Smooth muscle cell of the brain vasculature (primary cell): ENCODE measurements at regions not wholly inside any gene's neighbourhood (a gene's known extent, or its start where the extent isn't known, plus 50 kb on each side); places are given as distances from the start of the nearest gene placed in this dataset.
"Not testable (repeated sequence)": the region's sequence is repeated elsewhere in the genome, so short reads cannot be mapped to it uniquely, and the experiment has no call there.

ENCODE experiments used
- DNase-seq: peaks from one replicate; pipeline ENCODE4 v3.0.0-alpha.2; 2012; ENCODE audit warnings: low read depth, low spot score

DNA sequence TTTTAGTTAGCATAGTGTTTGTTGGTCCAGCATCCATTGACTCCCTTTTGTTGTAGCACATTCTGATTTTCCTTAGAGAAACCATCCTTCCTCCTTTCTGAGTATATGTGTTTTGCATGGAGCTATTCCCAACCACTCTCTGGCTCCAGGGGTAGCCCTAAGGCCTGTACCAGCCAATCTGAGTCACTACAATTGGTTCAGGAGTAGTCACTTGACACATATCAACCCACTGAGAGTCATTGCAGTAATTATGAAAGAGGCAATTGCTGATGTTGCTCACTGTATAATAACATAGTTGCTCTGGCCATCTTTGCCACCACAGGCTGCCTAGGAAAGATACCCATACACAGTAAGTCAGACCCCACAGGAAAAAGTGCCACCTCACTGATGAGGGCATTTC, 71.2 kb upstream of the GRID2 start:
- no peak for DNase-seq

DNA sequence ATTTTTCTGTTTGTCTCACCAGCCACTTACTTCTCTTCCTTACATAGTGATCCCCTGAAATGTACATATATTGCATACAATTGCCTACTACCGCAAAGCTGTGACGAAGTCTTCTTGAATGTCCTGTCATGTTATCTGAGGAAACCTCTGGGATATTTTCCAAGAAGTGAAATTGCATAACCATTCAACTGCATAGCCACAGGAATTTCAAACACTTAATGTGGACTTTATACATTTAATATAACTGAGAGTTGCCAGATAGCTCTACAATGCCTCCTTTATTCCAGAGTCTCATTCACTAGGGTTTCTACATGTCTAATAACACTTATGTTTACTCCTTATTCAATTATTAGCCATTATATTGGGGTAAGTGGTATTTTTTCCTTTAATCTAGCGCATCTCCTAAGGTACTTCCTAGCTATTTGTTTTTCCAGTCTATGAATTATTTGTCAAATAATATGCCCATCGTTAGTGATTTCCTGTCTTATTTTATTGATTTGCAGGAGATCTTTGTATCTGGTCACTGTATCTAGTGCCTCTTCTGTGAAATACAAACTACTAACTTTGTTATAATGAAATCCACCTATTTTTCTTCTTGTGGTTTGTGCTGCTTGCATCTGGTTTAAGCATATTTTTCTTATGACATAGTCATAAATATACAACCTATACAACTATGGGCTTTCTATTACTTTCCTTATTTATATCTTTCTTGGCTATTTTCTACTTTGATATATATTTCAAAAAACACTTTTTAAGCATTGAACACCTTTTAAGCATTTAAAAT, 69.2 kb upstream of the GRID2 start:
- DNase-seq, result peak; percentile 63

DNA sequence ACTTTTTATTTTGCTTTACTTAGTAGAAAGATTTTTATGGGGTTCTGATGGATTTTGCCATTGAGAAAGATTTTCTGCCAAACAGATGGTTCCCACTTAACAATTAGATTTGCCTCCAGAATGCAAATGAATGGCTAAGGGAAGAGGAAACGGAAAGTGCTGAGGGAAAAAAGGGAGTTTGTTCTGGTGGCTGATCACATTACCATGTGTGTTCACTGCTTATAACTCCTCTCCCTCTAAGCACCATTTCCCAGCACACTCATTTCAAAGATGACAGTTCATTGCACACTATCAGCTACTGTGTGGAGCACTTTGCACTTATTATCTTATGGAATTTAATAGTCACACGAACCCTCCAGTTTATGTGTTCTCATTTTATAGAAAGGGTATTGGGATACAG, 68.0 kb upstream of the GRID2 start:
- no peak for DNase-seq

DNA sequence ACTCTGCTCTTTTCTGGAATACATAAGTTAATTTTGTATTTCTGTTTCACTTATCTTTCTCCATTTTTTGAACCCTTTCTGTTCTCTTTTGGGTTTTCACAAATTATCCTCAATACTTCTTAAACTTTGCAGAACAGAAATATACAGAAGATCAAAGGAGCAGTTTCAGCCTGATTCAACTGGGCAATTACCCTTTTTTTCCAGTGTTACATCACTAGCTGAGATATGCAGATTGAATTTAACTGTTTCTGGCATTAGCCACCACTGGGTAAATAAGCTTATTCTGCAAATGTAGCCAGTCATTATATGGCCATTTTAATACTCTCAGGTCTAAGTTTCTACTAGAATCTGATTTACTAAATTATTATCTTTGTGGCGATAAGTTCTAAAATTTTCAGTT, 66.9 kb upstream of the GRID2 start:
- DNase-seq, result no peak

DNA sequence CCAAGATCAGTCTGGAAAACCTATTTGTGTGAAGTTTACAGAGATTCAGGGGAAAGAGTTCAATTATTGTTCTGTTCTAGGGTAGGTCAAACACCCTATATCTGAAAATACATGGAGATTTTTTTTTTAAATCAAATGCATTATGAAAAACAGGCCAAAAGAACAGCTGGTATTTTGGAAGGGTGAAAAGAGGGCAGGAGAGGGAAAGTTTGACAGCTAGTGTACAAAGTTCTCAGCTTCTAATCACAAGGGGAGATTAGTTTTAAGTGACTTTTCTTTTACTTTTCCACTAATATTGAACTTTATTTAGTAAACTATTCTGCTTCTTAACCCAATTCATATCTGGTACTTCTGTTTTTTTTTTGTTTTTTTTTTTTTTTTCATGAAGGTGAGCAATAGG, 66.2 kb upstream of the GRID2 start:
- no peak for DNase-seq

DNA sequence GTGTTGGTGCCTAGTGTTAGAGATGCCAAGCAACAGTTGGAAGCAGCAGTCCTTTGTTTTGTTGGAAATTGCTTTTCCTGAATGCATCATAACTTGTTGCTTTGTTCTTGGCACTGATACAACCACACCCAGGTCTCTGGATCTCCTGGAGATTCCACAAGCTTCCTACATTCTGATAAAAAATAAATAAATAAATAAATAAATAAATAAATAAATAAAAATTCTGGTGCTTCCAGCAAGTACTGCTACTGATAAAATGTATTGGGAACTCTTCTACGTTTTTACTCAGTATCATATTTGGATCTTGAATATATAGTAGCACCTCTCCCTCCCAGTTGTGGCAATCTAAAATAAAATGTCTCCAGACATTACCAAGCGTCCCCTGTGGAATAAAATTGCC, 62.7 kb upstream of the GRID2 start:
- DNase-seq, result no peak

DNA sequence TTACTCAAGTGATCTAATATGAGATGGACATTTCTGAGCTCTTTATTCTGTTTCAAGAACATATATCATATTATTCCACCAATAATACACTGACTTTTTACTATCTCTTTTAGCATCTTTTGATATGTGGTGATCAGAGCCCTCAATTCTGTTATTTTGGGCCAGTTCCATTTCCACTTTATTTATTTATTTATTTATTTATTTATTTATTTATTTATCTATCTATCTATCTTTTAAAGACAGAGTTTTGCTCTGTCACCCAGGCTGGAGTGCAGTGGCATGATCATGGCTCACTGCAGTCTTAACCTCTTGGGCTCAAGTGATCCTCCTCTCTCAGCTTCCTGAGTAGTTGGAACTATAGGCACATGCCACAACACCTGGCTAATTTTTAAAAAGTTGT, 57.4 kb upstream of the GRID2 start:
- DNase-seq, result no peak

DNA sequence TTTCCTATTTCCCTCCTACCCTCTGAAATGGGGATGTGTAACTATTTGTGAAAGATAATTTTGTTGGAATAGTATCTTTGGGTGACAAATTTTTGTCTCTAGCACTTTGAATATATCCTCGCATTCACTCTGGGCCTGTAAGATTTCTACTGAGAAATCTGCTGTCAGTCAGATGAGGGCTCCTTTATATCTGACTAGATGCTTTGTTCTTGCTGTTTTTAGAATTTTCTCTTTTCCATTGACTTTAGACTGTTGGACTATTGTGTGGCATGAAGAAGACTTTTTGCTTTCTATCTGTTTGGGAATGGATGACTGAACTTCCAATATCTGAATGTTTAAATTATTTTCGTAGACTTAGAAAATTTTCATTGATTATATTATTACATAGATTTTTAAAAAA, 54.2 kb upstream of the GRID2 start:
- DNase-seq, result no peak

DNA sequence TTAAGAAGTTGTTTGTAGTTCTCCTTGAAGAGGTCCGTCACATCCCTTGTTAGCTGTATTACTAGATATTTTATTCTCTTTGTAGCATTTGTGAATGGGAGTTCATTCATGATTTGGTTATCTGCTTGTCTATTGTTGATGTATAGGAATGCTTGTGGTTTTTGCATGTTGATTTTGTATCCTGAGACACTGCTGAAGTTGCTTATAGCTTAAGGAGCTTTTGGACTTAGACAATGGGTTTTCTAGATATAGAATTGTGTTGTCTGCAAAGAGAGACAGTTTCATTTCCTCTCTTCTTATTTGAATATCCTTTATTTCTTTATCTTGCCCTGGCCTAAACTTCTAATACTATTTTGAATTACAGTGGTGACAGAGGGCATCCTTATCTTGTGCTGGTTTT, 52.1 kb upstream of the GRID2 start:
- no peak for DNase-seq

DNA sequence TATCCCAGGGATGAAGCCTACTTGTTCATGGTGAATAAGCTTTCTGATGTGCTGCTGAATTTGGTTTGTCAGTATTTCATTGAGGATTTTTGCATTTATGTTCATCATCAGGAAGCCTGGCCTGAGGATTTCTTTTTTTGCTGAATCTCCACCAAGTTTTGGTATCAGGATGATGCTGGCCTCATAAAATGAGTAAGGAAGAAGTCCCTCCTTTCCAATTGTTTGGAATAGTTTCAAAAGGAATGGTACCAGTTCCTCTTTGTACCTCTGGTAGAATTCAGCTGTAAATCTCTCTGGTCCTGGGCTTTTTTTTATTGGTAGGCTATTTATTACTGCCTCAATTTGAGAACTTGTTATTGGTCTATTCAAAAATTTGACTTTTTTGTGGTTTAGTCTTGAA, 51.4 kb upstream of the GRID2 start:
- not testable (repeated sequence) for DNase-seq

DNA sequence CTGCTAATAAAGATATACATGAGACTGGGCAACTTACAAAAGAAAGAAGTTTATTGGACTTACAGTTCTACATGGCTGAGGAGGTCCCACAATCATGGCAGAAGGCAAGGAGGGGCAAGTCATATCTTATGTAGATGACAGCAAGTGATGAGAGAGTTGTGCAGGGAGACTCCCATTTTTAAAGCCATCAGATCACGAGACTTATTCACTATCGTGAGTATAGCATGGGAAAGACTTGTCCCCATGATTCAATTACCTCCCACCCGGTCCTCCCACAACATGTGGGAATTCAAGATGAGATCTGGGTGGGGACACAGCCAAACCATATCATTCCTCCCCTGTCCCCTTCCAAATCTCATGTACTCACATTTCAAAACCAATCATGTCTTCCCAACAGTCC, 50.9 kb upstream of the GRID2 start:
- no peak for DNase-seq

DNA sequence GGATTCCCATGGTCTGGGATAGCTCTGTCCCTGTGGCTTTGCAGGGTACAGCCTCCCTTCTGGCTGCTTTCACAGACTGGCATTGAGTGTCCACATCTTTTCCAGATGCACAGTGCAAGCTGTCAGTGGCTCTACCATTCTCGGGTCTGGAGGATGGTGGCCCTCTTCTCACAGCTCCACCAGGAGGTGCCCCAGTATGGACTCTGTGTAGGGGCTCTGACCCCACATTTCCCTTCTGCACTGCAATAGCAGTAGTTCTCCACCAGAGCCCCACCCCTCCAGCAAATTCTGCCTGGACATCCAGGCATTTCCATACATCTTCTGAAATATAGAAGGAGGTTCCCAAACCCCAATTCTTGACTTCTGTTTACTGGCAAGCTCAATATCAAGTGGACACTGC, 50.2 kb upstream of the GRID2 start:
- DNase-seq, result no peak
